HG03135 (cell line): ENCODE measurements at regions not wholly inside any gene's neighbourhood (a gene's known extent, or its start where the extent isn't known, plus 50 kb on each side); places are given as distances from the start of the nearest gene placed in this dataset.
"Not testable (repeated sequence)": the region's sequence is repeated elsewhere in the genome, so short reads cannot be mapped to it uniquely, and the experiment has no call there.

Experiments used
- ATAC-seq: cut with Tn5 transposase; IDR thresholded peaks from one replicate; pipeline ENCODE4 v1.9.1; 2021; ENCODE audit warnings: mild to moderate bottlenecking, moderate library complexity; ENCODE audit not compliant: unreplicated experiment

DNA sequence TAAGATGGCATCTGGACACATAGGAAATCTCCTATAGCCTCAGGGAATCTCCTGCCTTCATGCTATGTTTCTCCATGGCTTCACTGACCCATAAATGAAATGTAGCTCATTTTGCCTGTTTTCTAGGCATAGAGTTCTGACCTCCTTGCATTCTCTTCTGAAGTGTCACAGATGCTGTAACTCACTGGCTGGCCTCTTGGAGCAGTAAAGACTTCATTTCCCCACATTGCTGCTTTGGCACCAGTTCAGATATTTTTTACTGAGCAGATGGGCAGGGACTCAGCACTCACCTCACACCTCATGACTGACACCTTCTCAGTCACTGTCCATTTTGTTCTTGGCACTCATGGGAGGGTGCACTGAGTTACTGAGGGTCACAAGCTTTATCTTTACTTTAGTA lies 286.7 kb upstream of the TGFBR2 start:
- ATAC-seq: peak; percentile 75

DNA sequence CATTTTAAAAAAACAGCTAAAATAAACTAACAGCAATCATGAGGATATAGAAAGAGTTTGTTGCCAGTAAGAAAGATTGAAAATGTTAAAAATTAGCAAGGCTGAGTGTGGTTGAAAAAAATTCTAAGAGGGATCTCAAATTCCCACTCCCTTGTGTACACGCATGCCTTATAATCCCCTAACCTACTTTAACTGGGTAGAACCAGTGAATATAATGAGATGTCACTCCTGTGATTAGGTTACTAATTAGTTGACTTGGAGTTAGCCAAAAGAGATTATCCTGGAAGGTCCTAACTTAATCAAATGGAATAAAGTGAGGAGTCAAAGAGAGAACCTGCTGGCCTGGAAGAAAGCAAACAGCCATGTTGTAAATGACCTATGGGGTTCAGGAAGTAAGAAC lies 286.0 kb upstream of the TGFBR2 start:
- ATAC-seq: no peak

DNA sequence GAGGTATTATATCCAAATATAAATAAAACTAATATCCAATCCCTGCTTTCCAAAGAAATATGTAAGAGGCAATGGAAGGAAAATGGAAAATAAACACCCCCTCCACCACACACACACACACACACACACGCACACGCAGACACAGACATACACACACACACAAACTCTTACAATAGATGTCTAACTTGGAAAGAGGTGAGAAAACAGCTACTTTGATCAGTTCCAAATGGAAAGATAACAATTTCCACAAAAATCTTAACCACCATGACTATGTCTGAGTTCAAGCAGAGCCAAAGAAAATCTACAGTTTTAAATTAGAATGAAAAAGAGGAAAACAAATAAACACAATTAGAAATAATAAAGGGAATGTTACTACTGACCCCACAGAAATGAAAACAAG lies 285.3 kb upstream of the TGFBR2 start:
- no peak for ATAC-seq

DNA sequence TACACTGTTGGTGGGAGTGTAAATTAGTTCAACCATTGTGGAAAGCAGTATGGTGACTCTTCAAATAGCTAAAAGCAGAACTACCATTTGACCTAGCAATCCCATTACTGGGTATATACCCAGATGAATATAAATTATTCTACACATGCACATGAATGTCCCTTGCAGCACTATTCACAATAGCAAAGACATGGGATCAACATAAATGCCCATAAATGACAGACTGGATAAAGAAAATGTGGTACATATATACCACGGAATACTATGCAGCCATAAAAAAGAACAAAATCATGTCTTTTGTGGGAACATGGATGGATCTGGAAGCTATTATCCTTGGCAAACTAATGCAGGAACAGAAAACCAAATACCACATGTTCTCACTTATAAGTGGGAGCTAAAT lies 282.8 kb upstream of the TGFBR2 start:
- not testable (repeated sequence) for ATAC-seq

DNA sequence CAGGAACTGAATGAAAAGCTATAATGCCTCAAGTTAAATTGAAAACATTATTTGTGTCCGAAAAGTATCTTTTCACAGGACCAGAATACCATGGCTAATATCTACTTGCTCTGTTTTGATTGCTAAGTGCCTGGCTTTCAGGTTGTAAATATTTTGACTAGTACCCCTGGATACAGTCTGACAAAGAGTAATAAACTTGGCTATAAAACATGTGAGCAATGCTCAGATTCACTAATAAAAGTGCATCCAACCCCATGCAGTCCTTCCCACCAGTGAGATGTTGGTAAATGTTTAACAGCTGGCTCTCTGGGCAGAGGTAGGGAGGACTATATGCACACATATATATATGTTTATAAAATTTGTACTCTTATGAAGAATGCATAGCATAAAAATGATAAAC lies 281.8 kb upstream of the TGFBR2 start:
- ATAC-seq: no peak

DNA sequence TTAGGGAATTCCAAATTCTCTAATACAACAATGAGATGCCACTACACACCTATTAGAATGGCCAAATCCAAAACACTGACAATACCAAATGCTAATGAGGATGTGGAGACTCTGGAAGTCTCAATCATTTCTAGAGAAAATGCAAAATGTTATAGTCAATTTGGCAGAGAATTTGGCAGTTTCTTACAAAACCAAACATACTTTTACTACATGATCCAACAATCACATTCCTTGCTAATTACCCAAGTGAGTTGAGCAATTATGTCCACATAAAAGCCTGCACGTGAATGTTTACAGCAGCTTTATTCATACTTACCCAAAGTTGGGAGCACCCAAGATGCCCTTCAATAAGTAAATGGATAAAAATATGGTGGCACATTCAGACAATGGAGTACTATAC lies 278.4 kb upstream of the TGFBR2 start:
- ATAC-seq: not testable (repeated sequence)

DNA sequence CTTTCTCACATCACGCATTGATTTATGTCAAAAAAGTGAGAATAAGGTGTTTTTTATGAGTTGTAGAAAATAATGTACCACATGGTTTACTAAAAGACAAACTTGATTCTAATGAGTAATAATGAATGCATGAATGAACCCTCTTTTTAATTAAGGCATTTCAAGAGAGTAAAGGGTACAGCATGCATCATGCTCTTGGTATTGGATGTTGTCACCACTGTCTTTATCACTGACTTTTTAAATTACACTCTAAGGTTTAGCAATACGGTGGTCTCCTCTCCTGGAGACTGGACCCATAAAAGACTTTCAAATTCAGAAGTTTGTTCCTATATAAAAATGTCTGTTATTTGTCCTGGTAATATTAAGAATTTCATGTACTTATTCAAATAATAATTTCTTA lies 277.5 kb upstream of the TGFBR2 start:
- not testable (repeated sequence) for ATAC-seq

DNA sequence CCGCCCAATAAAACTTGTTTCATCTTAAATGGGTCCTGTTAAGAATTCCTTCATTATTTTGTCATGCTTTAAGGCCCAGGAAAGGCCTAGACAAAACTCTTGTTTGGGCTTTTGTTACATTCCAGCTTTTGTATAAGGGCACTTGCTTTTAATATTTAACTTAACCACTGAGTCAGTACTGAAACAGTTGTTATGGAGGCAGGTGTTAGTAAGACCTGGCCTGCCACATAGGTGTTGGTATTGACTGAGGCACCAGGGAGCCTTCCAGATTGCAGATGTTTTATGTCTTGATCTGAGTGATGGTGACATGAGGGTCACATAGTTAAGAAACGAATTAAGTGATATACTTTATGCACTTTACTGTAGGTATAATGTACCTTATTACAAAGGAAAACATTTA lies 274.9 kb upstream of the TGFBR2 start:
- no peak for ATAC-seq

DNA sequence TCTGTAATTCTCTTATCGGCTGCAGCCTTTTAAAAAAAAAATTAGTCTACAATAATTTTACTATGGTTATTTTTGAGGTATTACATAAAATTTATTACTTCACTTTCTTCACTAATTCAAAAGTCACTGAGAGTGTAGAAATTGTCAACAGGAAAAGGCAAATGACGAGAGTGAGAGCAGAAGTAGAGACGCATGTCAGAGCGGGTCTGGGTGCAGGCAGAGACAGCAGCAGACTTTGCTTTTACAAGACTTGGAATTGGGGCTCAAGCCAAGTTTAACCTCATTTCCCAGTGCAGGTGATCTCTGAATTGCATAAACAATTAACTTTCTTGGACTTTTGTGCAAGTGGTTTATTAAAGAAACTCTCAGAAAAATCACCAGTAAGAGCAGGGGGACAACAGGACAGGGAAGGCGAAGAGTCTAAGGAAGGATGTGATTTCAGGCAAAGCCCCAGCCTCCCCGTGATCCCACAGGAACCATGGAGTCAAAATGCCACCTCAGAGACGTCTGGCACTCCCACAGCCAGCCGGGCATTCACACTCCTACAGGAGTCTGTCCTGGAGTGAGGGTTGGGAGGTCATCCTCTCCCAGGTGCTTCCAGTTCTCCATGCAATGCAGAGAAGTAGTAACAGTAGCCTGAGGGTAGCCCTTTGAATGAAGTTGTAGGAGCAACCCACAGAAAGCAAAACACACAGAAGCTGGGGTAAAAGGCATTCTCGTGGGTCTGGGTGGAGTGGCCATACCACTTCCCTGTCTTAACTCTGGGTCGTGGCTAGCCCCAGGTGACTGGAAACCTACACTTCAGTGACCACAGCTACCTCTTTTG lies 274.0 kb upstream of the TGFBR2 start:
- no peak for ATAC-seq

DNA sequence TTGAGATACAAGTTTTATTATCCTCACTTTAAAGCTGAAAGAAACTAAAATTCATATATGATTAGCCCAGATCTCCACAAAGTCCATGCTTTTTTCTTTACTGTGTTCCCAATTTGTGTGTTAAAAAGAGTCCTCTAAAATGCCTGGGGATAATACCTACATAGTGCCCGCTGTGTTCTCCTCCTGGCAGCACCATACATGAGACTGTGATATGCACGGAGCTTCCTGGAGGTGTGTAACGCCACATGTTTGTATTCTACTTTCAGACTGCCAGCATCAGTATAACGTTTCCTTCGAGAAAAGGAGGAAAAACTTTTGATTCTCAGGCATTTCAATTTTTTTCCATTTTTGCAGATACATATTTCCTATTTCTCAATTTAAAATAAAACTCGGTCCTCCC lies 273.3 kb upstream of the TGFBR2 start:
- ATAC-seq: no peak

DNA sequence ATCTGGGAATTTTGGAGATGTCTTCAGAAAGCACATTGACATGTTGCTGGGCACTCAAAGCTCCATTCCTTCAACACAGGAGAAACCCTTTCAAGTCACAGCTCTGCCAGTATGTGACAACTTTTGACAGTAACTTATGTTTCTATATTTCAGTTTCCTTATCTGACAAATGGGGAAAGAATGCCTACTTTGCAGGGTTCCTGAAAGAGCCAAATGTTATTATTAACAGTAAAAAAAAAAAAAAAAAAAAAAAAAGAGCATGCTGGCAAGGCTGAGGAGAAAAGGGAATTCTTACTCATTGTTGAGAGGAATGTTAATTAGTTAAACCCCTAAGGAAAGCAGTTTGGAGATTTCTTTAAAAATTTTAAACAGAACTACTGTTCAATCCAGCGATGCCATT lies 272.5 kb upstream of the TGFBR2 start:
- no peak for ATAC-seq

DNA sequence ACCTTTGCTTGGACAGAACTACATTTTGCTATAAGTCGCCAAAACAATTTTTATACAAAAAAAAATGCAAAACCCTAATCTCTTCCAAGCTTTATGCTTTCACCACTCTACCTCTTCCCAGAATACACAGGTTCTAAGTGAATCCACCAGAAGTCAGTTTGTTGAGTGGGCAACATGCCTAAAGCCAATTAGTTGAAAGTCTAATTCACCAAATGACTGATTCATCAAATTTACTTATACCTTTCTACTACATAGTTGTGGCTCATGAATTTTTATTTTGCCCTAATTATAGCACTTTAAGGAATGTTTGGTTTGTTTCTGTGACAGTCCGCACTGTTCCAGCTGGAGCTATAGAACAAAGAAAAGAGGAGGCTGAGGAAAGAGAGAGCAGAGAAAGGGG lies 265.9 kb upstream of the TGFBR2 start:
- ATAC-seq: no peak

DNA sequence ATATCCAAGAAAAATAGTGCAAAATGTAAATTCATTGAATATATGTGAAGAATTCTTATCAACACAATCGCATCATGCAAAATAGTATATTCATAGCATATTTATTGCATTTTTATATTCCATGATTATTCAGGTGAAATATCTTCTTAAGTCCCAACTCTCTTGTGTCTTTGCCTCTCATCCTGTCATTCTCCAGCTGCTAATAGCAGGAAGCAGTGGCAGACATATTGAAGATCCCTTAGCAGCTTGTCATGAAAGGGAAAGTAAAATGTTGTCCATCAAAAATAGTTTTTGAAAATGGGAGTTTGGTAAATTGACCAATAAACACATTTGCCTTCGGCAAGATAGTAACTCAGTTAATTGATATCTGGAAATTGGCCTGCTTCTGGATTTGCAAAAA lies 265.3 kb upstream of the TGFBR2 start:
- no peak for ATAC-seq

DNA sequence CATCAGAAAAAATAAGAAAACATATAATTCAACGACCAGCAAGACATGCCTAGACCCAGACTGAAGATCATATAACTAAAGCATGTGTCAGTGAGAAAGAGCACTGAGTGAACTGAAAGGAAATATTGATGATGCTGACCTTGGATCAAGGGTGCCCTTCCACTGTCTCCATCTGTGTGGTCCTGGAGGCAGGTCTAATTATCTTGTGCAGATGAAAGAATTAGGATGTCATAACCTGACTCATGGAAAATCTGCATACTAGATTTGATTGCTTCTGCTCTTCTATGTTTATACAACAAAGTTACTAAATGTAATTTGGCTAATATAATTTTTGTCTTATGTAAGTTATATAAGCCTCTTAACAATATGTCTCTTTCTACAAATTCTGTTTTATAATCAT lies 264.6 kb upstream of the TGFBR2 start:
- no peak for ATAC-seq

DNA sequence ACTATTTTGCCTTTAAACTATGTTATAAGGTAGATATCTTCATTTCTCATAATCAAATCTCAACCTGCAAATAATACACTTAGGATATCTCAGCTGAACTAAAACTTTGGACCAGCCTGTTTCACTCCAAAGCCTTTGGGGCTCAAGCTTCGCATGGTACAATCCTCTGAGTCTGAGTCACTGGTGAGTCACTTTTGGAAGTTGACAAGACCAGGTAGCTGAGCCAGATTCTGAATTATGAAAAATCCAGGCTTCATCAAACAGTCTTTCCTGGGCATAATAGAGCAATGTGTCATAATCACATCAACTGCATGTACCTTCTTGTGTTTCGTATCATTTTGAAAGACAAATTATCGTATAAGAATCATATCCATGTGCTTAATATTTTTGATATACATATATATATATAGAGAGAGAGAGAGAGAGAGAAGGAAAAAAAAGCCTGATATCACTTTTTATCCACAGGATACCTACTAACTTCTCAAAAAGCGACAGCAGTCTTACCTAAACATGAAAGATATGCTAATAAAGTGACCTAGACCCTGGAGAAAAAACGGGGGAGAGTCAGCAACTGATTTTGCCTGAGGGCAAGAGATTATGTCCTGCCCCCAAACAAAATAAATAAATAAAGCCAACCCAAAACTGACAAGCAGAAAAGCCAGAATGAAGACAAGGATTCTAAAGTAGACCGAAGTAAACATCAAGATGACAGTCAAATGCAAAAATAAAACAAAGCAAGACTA lies 263.9 kb upstream of the TGFBR2 start:
- ATAC-seq: no peak

DNA sequence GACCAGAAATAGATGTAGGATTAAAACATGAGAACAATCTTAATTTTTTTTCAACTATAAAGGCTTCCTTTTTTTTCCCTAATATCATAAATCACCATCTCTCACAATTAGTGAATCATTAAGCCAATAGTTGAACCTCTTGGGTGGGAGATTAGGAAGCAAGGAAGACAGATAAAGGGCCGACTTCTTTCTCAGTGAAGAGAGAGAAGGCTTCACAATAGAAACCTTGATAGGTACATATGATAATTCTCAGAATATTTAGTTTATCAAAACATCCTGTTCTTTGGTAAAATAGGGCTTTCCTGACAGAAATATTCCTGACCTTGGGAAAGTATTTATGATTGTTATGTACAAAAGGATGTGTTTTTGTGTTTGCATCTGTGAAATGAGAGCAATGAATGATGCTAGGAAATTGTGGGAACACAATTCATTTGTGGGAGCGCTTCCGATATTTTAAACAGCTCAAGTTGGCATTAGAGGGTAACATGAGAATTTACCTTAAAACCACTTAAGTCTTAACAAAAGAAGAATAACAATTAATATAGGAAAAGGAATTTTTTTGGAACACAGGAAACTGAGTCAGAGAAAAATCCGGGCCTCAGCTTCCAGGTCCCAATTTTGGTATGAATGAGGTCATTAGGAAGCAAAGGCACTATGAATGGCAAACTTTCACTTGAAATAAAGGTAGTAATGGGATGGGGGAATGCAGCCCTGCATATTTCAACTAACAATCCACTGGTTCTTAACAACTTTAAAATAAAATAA lies 263.2 kb upstream of the TGFBR2 start:
- no peak for ATAC-seq

DNA sequence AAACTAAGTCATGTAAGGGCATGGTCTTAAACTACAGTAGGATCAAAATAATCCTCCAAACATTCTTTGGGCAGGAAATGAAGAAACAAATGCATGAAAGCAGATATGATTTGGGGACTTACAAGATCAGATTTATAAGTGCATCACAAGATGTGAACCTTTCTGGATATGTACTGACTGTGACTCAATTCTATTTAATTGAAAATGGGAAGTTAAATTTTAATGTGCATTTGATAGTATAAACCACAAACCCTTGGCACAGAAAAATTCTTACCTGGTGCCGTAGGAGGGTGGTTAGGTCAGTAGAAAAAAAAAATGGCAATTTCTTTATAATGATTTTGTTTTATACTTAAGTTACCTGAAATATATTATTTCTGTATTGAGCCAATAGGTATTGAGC lies 262.5 kb upstream of the TGFBR2 start:
- no peak for ATAC-seq

DNA sequence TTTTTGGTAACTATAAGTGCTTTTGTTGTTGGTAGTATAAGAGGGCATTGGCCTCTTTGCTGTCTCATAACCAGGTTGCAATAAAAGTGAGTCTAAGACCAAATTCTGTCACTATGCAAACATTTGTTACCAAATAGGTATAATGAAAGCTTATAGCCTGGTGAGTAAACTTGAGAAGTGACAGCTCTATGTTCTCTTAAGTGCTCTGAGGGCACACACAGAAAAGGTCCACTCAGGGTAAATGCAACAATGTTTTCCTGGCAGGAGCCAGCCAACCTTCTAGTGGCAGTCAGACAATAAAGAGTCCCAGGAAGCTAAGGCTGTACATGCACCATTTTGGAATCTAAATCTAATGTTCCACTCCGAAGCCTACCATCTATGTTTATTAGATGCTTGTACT lies 262.1 kb upstream of the TGFBR2 start:
- no peak for ATAC-seq

DNA sequence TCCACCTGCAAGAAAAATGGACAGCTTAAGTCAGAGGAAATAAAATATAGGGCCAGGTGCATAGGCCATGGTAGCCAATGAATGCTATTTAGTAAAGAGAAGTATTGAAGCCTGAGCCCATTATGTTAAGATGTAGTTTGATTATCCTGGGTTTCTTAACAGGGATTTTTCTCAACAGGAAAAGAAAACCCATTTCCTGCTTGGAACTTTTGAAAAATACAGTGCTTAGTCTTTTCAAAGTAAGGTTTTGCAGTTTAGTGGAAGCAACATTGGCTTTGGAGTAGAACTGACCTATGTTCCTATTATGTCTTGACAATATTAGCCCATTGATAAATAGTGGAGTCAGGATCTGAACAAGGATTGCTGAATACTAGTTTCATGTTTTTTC lies 259.5 kb upstream of the TGFBR2 start:
- ATAC-seq: no peak

DNA sequence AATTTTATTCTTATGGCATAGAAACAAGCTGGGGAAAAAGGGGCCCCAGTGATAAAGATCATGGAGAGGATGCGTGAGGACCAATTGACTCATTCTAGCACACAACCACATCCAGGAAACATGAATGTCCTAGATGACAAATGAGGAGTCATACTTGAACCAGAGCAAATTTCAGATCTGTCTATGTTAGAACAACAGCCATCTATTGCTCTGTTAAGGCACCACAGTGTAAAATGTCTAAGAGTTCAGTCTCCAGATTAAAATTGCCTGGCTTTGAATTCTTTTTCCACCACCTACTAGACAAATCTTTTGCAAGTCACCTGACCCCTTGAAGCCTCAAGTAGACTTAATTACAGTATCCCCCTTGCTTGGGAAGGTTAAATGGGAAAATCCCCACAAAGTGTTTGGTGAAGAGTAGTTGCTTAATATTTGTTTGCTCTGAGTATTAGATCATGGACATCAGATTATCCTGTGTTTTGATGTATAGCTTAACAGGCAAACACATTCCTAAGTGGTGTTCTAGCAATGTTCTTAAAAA lies 258.7 kb upstream of the TGFBR2 start:
- ATAC-seq: peak; percentile 79

DNA sequence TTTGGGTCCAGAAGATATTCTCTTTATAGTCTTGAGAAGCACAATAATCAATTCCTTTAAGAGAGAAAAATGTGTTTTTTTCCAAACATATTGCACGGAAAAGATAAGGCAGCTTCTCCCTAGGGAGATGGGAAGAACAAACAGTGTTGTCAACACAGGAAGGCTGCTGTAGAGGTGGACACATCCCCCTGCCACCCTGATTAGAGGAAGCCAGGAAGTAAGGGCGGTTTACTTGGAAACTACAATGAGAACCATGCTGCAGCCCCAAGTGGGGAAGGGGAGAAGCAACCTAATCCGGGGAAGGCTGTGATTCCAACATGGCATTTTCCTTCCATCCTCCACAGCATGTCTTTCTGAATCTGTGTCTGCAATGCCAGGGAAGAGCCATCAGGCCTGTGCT lies 256.9 kb upstream of the TGFBR2 start:
- ATAC-seq: no peak

DNA sequence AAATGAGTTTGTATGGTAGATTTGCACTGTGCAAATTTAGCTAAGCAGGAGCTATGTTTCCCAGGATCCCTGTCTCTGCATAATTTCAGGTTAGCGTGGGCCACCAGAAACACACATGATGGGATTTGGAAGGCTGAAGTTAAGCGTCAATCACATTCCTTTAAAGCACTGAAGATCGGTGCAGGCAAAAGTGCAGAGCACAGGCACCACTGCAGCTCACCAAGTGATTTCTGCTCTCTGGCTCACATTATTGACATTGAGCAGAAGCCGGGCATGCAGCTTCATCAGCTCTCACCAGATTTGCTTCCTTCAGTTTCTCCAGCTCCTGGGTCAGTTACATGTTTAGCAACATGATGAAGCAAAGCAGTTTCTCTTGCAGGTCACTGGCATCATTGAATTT lies 256.4 kb upstream of the TGFBR2 start:
- no peak for ATAC-seq
